ENCODE measurements at regions not wholly inside any gene's neighbourhood (a gene's known extent, or its start where the extent isn't known, plus 50 kb on each side); places are given as distances from the start of the nearest gene placed in this dataset.
A peak's percentile ranks its signal among the peaks of the same experiment; 100 is the strongest.

DNA sequence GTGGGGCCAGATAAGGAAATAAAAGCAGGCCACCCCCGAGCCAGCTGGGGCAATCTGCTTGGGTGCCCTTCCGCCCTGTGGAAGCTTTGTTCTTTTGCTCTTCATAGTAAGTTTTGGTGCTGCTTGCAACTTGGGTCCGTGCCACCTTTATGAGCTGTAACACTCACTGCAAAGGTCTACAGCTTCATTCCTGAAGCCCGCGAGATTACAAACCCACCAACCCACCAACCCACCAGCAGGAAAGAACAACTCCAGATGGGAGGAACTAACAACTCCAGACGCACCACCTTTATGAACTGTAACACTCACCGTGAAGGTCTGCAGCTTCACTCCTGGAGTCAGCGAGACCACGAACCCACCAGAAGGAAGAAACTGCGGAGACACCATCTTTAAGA, 84.2 kb upstream of the ARRDC4 start:
- no peaks in the 10 kb centered on the region for H3K9me3 ChIP-seq (ENCODE audit: control insufficient read depth, low read length, poor library complexity, severe bottlenecking)
- H3K36me3 Mint-ChIP-seq (ENCODE audit: low read depth): no peaks in the 10 kb centered on the region
- no peak overlapping the region for H3K27ac Mint-ChIP-seq
- ATAC-seq: no peak
- no peak for DNase-seq
- no peak overlapping the region for H3K4me3 Mint-ChIP-seq
- H3K27me3 Mint-ChIP-seq: no peaks in the 10 kb centered on the region
- no peaks in the 10 kb centered on the region for H3K4me1 Mint-ChIP-seq

GRCh38 chr15:97881346-97881965, 79.0 kb upstream of the ARRDC4 start:
- Mint-ChIP-seq H3K27me3 (no peaks in the 10 kb centered on the region), H3K27ac (no peak overlapping the region), H3K4me3 (no peak overlapping the region), H3K4me1 (no peaks in the 10 kb centered on the region), H3K36me3 (ENCODE audit: low read depth) (no peaks in the 10 kb centered on the region)
- DNase-seq: no peak
- H3K9me3 ChIP-seq (ENCODE audit: control insufficient read depth, low read length, poor library complexity, severe bottlenecking): no peaks in the 10 kb centered on the region
- no peak for ATAC-seq

DNA sequence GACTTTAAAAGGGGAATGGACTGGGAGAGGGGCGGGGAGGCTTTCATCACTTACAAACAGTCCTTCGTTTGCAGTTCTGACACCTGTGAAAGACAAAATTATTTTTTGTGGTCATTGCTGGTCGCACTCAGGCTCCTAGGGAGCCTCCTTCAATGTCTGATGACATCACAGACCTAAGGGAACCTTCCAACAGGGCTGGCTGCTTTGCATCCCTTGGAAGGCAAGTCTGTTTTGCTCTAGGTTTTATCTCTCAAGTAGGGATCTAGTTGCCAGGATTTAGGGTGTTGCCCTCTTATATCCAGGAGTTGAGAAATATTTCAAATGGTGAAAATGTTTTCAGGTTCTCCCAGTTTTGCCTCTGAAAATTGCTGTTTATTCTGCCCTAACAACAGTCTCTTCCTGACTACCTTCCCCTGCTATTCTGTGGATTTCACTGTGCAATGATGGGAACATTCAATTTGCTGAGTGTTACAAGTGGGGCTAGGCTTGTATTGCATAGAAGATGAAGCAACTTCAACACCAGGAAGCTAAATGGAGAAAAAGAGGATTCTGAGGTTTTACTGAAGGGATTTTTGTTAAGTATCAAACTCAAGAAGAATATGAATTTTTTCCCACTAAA, 75.9 kb upstream of the ARRDC4 start:
- no peak for ATAC-seq
- Mint-ChIP-seq H3K4me3 (no peak overlapping the region), H3K4me1 (no peaks in the 10 kb centered on the region), H3K27ac (no peak overlapping the region), H3K27me3 (no peaks in the 10 kb centered on the region), H3K36me3 (ENCODE audit: low read depth) (no peaks in the 10 kb centered on the region)
- no peaks in the 10 kb centered on the region for H3K9me3 ChIP-seq (ENCODE audit: control insufficient read depth, low read length, poor library complexity, severe bottlenecking)
- DNase-seq: no peak

- ATAC-seq (no peak), DNase-seq (no peak)
- Mint-ChIP-seq H3K27ac (no peak overlapping the region), H3K4me3 (no peak overlapping the region), H3K27me3 (peaks cover 9% of the 10 kb centered on the region), H3K36me3 (ENCODE audit: low read depth) (no peaks in the 10 kb centered on the region), H3K4me1 (no peaks in the 10 kb centered on the region)
- H3K9me3 ChIP-seq (ENCODE audit: control insufficient read depth, low read length, poor library complexity, severe bottlenecking): no peaks in the 10 kb centered on the region
Measured at GRCh38 chr15:97890307-97890706, 70.2 kb upstream of the ARRDC4 start.

GRCh38 chr15:97892167-97892938, 68.2 kb upstream of the ARRDC4 start:
- H3K36me3 Mint-ChIP-seq (ENCODE audit: low read depth): no peaks in the 10 kb centered on the region
- no peak overlapping the region for H3K4me3 Mint-ChIP-seq
- DNase-seq (no peak), ATAC-seq (no peak)
- peaks cover 15% of the 10 kb centered on the region for H3K27me3 Mint-ChIP-seq
- H3K9me3 ChIP-seq (ENCODE audit: control insufficient read depth, low read length, poor library complexity, severe bottlenecking): no peaks in the 10 kb centered on the region
- H3K4me1 Mint-ChIP-seq: no peaks in the 10 kb centered on the region
- no peak overlapping the region for H3K27ac Mint-ChIP-seq

DNA sequence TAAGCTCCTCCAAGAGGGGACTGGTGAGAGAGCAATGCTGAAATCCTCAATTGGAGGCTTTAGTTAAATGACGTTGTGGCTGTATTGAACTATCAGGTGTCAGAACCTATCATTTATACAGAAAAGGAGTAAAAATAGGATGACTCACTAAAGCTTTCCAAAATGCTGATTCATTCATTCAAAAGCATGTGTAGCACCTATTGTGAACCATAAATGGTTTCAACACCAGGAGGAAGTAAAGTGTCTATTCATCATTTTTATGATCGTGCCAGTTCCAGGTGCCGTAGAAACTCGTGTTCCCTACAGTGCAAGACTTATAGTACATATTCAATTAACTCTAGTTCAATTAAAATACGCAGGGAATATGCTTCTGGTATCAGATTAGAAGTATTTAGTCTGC, 66.5 kb upstream of the ARRDC4 start:
- Mint-ChIP-seq H3K27ac (no peak overlapping the region), H3K4me3 (no peak overlapping the region), H3K27me3 (peaks cover 15% of the 10 kb centered on the region), H3K4me1 (no peaks in the 10 kb centered on the region), H3K36me3 (ENCODE audit: low read depth) (no peaks in the 10 kb centered on the region)
- H3K9me3 ChIP-seq (ENCODE audit: control insufficient read depth, low read length, poor library complexity, severe bottlenecking): no peaks in the 10 kb centered on the region
- no peak for DNase-seq
- ATAC-seq: no peak

- H3K9me3 ChIP-seq (ENCODE audit: control insufficient read depth, low read length, poor library complexity, severe bottlenecking): no peaks in the 10 kb centered on the region
- Mint-ChIP-seq H3K27me3 (peaks cover 44% of the 10 kb centered on the region), H3K4me1 (peaks cover 5% of the 10 kb centered on the region), H3K36me3 (ENCODE audit: low read depth) (no peaks in the 10 kb centered on the region), H3K4me3 (no peak overlapping the region), H3K27ac (no peak overlapping the region)
- no peak for DNase-seq
- no peak for ATAC-seq
Measured at GRCh38 chr15:97899981-97900380, 60.5 kb upstream of the ARRDC4 start.

GRCh38 chr15:97902140-97902780, 58.2 kb upstream of the ARRDC4 start:
- H3K4me3 Mint-ChIP-seq: no peak overlapping the region
- H3K27me3 Mint-ChIP-seq: peaks cover 39% of the 10 kb centered on the region
- H3K4me1 Mint-ChIP-seq: peaks cover 5% of the 10 kb centered on the region
- no peaks in the 10 kb centered on the region for H3K9me3 ChIP-seq (ENCODE audit: control insufficient read depth, low read length, poor library complexity, severe bottlenecking)
- no peak overlapping the region for H3K27ac Mint-ChIP-seq
- no peaks in the 10 kb centered on the region for H3K36me3 Mint-ChIP-seq (ENCODE audit: low read depth)
- DNase-seq: no peak
- ATAC-seq: no peak

- H3K27me3 Mint-ChIP-seq: peaks cover 39% of the 10 kb centered on the region
- no peak for ATAC-seq
- peaks cover 5% of the 10 kb centered on the region for H3K4me1 Mint-ChIP-seq
- DNase-seq: no peak
- no peak overlapping the region for H3K27ac Mint-ChIP-seq
- H3K36me3 Mint-ChIP-seq (ENCODE audit: low read depth): no peaks in the 10 kb centered on the region
- no peaks in the 10 kb centered on the region for H3K9me3 ChIP-seq (ENCODE audit: control insufficient read depth, low read length, poor library complexity, severe bottlenecking)
- no peak overlapping the region for H3K4me3 Mint-ChIP-seq
Measured at GRCh38 chr15:97903560-97903959, 56.9 kb upstream of the ARRDC4 start.

DNA sequence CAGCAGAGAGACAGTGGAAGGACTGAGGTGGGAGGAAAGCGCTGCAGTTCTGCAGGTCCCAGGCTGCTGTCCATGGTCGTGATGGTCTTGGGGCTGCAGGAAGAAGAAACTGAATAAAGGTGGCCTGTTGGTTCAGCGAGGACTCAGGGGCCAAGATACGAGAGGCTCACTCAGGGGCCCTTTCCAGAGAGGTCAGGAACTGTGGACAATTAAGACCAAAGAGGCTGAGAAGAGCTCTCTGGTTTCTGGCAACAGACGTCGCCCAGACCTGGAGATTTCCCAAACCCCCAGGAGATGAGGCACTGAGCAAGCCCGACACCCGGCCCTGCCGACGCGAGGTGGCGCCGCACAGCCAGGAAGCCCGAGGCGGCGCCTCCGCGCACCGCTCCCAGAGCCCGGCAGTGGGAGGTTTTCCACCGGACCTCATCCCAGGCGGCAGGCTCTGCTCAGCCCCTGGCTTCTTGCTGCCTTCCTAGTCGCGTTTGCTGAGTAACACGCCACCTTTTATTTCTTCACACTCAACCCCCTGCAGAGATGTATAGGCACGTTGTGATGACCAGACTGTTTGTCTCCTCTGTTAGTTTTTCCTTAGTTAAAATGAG, 56.4 kb upstream of the ARRDC4 start:
- DNase-seq: no peak
- no peaks in the 10 kb centered on the region for H3K9me3 ChIP-seq (ENCODE audit: control insufficient read depth, low read length, poor library complexity, severe bottlenecking)
- H3K36me3 Mint-ChIP-seq (ENCODE audit: low read depth): no peaks in the 10 kb centered on the region
- no peak overlapping the region for H3K4me3 Mint-ChIP-seq
- peaks cover 5% of the 10 kb centered on the region for H3K4me1 Mint-ChIP-seq
- no peak overlapping the region for H3K27ac Mint-ChIP-seq
- H3K27me3 Mint-ChIP-seq: peaks cover 39% of the 10 kb centered on the region
- ATAC-seq: no peak

DNA sequence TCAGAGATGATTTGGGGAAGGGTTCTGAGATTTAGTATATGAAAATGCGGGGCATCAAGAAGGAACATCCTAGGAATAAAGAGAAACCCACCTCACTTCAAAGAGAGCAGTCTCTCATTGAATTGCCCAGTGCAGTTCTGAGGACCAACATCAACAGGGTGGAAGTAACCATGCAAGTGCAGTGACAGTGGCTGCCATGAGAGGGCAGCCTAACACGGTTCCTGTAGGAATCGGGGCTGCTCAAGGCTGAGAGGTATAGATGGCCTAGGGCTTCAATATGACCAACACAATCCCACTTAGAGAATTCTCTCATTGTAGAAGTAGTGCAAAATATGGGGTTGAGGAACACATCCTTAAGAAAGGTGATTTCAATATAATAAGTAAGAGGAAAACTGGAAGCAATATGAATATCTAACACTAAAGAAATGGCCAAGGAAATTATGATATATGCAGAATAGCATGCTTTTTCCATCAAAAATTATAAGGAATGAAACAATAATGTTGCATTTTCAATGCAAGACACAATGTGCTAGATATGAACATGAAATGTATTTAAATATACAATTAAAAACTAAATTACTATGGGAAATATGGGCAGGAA, 51.1 kb upstream of the ARRDC4 start:
- H3K9me3 ChIP-seq (ENCODE audit: control insufficient read depth, low read length, poor library complexity, severe bottlenecking): no peaks in the 10 kb centered on the region
- H3K27me3 Mint-ChIP-seq: peaks cover 16% of the 10 kb centered on the region
- no peak overlapping the region for H3K27ac Mint-ChIP-seq
- H3K4me3 Mint-ChIP-seq: no peak overlapping the region
- peaks cover 1% of the 10 kb centered on the region for H3K4me1 Mint-ChIP-seq
- peak in 1 of 3 donors; percentile 40 for DNase-seq
- no peaks in the 10 kb centered on the region for H3K36me3 Mint-ChIP-seq (ENCODE audit: low read depth)
- peak; percentile 68 for ATAC-seq
